Endothelial cell of umbilical vein (primary cell): ENCODE measurements at regions not wholly inside any gene's neighbourhood (a gene's known extent, or its start where the extent isn't known, plus 50 kb on each side); places are given as distances from the start of the nearest gene placed in this dataset.

Experiments
- BruUV-seq: library from RNA; stranded (reverse); fragments of 400-500 nt; replicated peaks from 2 replicates; lab custom pipeline; 2021; lab: Mats Ljungman, UMichigan
- CTCF ChIA-PET: fragments of 300-600, 350-600 bp; sonication (Branson Sonifier 250); formaldehyde crosslinking; loops from one replicate; lab custom pipeline; 2021; ENCODE audit warnings: antibody characterized with exemption, inconsistent platforms; lab: Charles Lee
- POLR2A ChIA-PET: fragments of 300-600, 350-600 bp; sonication (Branson Sonifier 250); formaldehyde crosslinking; loops from one replicate; lab custom pipeline; 2021; ENCODE audit warnings: antibody characterized with exemption, inconsistent platforms; lab: Charles Lee
- DNase-seq: peaks from one replicate; pipeline ENCODE4 v3.0.0-alpha.2; 2011; ENCODE audit warnings: low read depth, low spot score
- FAIRE-seq: peaks from 2 replicates; lab custom pipeline; 2011; peaks lifted over from hg19 to GRCh38; lab: Jason Lieb, UNC
- H2AFZ ChIP-seq: 2 replicates; pipeline ENCODE4 v1.6.0; 2012; ENCODE audit warnings: low read depth, low read length, control low read depth, inconsistent platforms
- H3K27ac ChIP-seq: 2 replicates; pipeline ENCODE4 v1.5.1; 2011; ENCODE audit warnings: low read depth, mild to moderate bottlenecking, control low read depth, low read length, moderate library complexity; ENCODE audit not compliant: insufficient read depth
- H3K27me3 ChIP-seq, 2 experiments: 2 replicates each; pipeline versions ENCODE4 v1.6.0 to v1.6.1; 2011; ENCODE audit warnings: low read length in 2 of 2, mixed read lengths in 1 of 2; ENCODE audit not compliant: control insufficient read depth in 2 of 2, insufficient read depth in 2 of 2
- H3K36me3 ChIP-seq, 2 experiments: 2 replicates in 1 of 2; 3 replicates in 1 of 2; pipeline ENCODE4 v1.5.1; 2011; ENCODE audit warnings: low read length in 2 of 2, mild to moderate bottlenecking in 1 of 2, moderate library complexity in 1 of 2; ENCODE audit not compliant: control insufficient read depth in 2 of 2, insufficient read depth in 2 of 2; ENCODE audit errors: extremely low read depth in 1 of 2
- H3K4me1 ChIP-seq: 3 replicates; pipeline ENCODE4 v1.5.1; 2011; ENCODE audit warnings: mild to moderate bottlenecking, low read length; ENCODE audit not compliant: control insufficient read depth, insufficient read depth; ENCODE audit errors: extremely low read depth
- H3K4me2 ChIP-seq: 2 replicates; pipeline ENCODE4 v1.6.1; 2011; ENCODE audit warnings: low read length, control low read depth, mixed read lengths; ENCODE audit not compliant: insufficient read depth
- H3K4me3 ChIP-seq, 3 experiments: fragments of 200-600 bp in 1 of 3; sonication (generic), shearing (Covaris generic) in 1 of 3; replicated peaks in 1 of 3; 2 replicates each; pipeline ENCODE4 v1.5.1; 2011 to 2016; ENCODE audit warnings: control low read depth in 3 of 3, low read length in 3 of 3, mild to moderate bottlenecking in 2 of 3, inconsistent platforms in 1 of 3, low read depth in 1 of 3, moderate library complexity in 1 of 3; ENCODE audit not compliant: insufficient read depth in 1 of 3
- H3K79me2 ChIP-seq: 2 replicates; pipeline ENCODE4 v1.6.0; 2012; ENCODE audit warnings: low read length, inconsistent platforms; ENCODE audit not compliant: control insufficient read depth, insufficient read depth
- H3K9ac ChIP-seq: replicated peaks from 2 replicates; pipeline ENCODE3; 2011; ENCODE audit warnings: low read length, control low read depth; ENCODE audit not compliant: insufficient read depth; ENCODE audit errors: extremely low read depth
- H3K9me1 ChIP-seq: replicated peaks from 3 replicates; pipeline ENCODE4 v1.6.0; 2011; ENCODE audit warnings: mild to moderate bottlenecking, low read length; ENCODE audit not compliant: control insufficient read depth, insufficient read depth; ENCODE audit errors: extremely low read depth
- H3K9me3 ChIP-seq: replicated peaks from 2 replicates; pipeline ENCODE4 v1.5.1; 2012; ENCODE audit warnings: low read length, inconsistent platforms; ENCODE audit not compliant: control insufficient read depth, insufficient read depth
- H4K20me1 ChIP-seq: replicated peaks from 2 replicates; pipeline ENCODE3; 2011; ENCODE audit warnings: mild to moderate bottlenecking, low read length; ENCODE audit not compliant: control insufficient read depth, insufficient read depth; ENCODE audit errors: extremely low read depth
- CTCF ChIP-seq, 2 donors: IDR thresholded peaks; 1 replicate in 1 of 2; 2 replicates in 1 of 2; pipeline ENCODE4 v1.5.1; 2011; ENCODE audit warnings: low read length in 2 of 2, mild to moderate bottlenecking in 2 of 2, moderate library complexity in 2 of 2, control low read depth in 1 of 2, inconsistent platforms in 1 of 2, low read depth in 1 of 2; ENCODE audit not compliant: insufficient read depth in 1 of 2; ENCODE audit errors: extremely low read depth in 1 of 2
- EZH2 ChIP-seq: IDR thresholded peaks from 2 replicates; pipeline ENCODE4 v1.6.1; 2012; ENCODE audit warnings: borderline replicate concordance, low read depth, mild to moderate bottlenecking, moderate library complexity, low read length, inconsistent platforms; ENCODE audit not compliant: severe bottlenecking
- FOS ChIP-seq: IDR thresholded peaks from 2 replicates; pipeline ENCODE4 v1.6.1; 2011; ENCODE audit warnings: mild to moderate bottlenecking, low read length, moderate library complexity, borderline replicate concordance; ENCODE audit not compliant: insufficient read depth
- GATA2 ChIP-seq: IDR thresholded peaks from 2 replicates; pipeline ENCODE4 v1.7.0; 2011; ENCODE audit warnings: low read depth, mild to moderate bottlenecking, moderate library complexity, mixed read lengths, low read length; ENCODE audit not compliant: insufficient read length, insufficient read depth
- JUN ChIP-seq: IDR thresholded peaks from 2 replicates; pipeline ENCODE4 v1.6.1; 2011; ENCODE audit warnings: borderline replicate concordance, low read depth; ENCODE audit not compliant: insufficient read length, insufficient read depth
- MAX ChIP-seq: IDR thresholded peaks from 2 replicates; pipeline ENCODE4 v1.6.1; 2011; ENCODE audit not compliant: insufficient read depth, insufficient read length
- MYC ChIP-seq: IDR thresholded peaks from one replicate; pipeline ENCODE4 v1.6.1; 2011; ENCODE audit warnings: mild to moderate bottlenecking, low read depth, low read length
- POLR2A ChIP-seq: IDR thresholded peaks from 2 replicates; pipeline ENCODE4 v1.6.1; 2012; ENCODE audit warnings: low read depth, mild to moderate bottlenecking, control low read depth, low read length
- POLR2AphosphoS5 ChIP-seq: IDR thresholded peaks from 2 replicates; pipeline ENCODE4 v1.6.1; 2012; ENCODE audit warnings: low read depth, mild to moderate bottlenecking, control low read depth, low read length, moderate library complexity; ENCODE audit not compliant: insufficient read depth
- dilution Hi-C: fragments of 300-500 bp; cut with MboI; formaldehyde crosslinking; loops from one replicate; pipeline ENCODE4 v1.15.0; 2019; ENCODE audit warnings: low sequenced_read_pairs; ENCODE audit not compliant: extremely low pct_ligation_motif_present
- intact Hi-C: fragments of 100-400 bp; cut with micrococcal nuclease; formaldehyde crosslinking; loops from one replicate; pipeline ENCODE4 v1.10.0; 2022

- BruUV-seq = no TSS peak
- Histone ChIP-seq H3K4me1 (no peaks in the 10 kb centered on the region), H2AFZ (no peak overlapping the region), H3K9me1 (no peaks in the 10 kb centered on the region), H3K4me3 (no peak overlapping the region), H3K4me2 (no peak overlapping the region), H3K27ac (no peak overlapping the region), H3K9me3 (no peaks in the 10 kb centered on the region), H3K27me3 (no peaks in the 10 kb centered on the region), H3K79me2 (no peaks in the 10 kb centered on the region), H3K9ac (no peak overlapping the region), H3K36me3 (no peaks in the 10 kb centered on the region), H4K20me1 (no peaks in the 10 kb centered on the region)
- FAIRE-seq (no peak), DNase-seq (no peak)
- dilution Hi-C loops (no loop called here), intact Hi-C loops (no loop called here)
- ChIA-PET CTCF (no interaction called here), POLR2A (no interaction called here)
- no peak for TF ChIP-seq CTCF (IDR thresholded peaks at IDR 0.05; ENCODE audit: extremely low read depth in 1 of 2, insufficient read depth in 1 of 2, low read depth in 1 of 2, low read length in 2 of 2)
- no peak for TF ChIP-seq POLR2AphosphoS5
- no peak for TF ChIP-seq FOS
- no peak for TF ChIP-seq POLR2A
- no peak for TF ChIP-seq JUN
- no peak for TF ChIP-seq GATA2
- TF ChIP-seq MYC = no peak
- TF ChIP-seq EZH2 = no peak
- TF ChIP-seq MAX = no peak
These were observed 310.8 kb downstream of the YTHDC2 start for GRCh38 chr5:113824307-113824706.
